Activated CD8-positive, alpha-beta memory T cell treated with anti-CD3 and anti-CD28 coated beads for 48 hours (primary cell): ENCODE measurements at regions not wholly inside any gene's neighbourhood (a gene's known extent, or its start where the extent isn't known, plus 50 kb on each side); places are given as distances from the start of the nearest gene placed in this dataset.
"Not testable (repeated sequence)": the region's sequence is repeated elsewhere in the genome, so short reads cannot be mapped to it uniquely, and the experiment has no call there.

ENCODE experiments used
- DNase-seq, 3 experiments: peaks; one replicate each; pipeline ENCODE4 v3.0.0-alpha.2; 2020; ENCODE audit warnings: low read depth in 2 of 3, low spot score in 2 of 3

- no peak for DNase-seq
Measured at GRCh38 chr14:47935332-47935731, 259.9 kb upstream of the MDGA2 start.

- DNase-seq, result no peak
Measured at GRCh38 chr14:47929334-47929733, 253.9 kb upstream of the MDGA2 start.

GRCh38 chr14:47921133-47921532 is 245.7 kb upstream of the MDGA2 start:
- DNase-seq, result no peak

- DNase-seq, result no peak
Measured at GRCh38 chr14:47919997-47920396, 244.6 kb upstream of the MDGA2 start.

- no peak for DNase-seq
Measured at GRCh38 chr14:47919334-47919846, 244.0 kb upstream of the MDGA2 start.

GRCh38 chr14:47917344-47917954 is 242.0 kb upstream of the MDGA2 start:
- DNase-seq, result no peak

GRCh38 chr14:47901141-47901540 is 225.7 kb upstream of the MDGA2 start:
- DNase-seq, result not testable (repeated sequence)

- DNase-seq, result no peak
Measured at GRCh38 chr14:47899685-47900084, 224.3 kb upstream of the MDGA2 start.

GRCh38 chr14:47874350-47874749 is 198.9 kb upstream of the MDGA2 start:
- no peak for DNase-seq

GRCh38 chr14:47872588-47872987 is 197.2 kb upstream of the MDGA2 start:
- no peak for DNase-seq

- DNase-seq, result no peak
Measured at GRCh38 chr14:47863441-47863840, 188.0 kb upstream of the MDGA2 start.

GRCh38 chr14:47857646-47858045 is 182.2 kb upstream of the MDGA2 start:
- DNase-seq, result no peak

- DNase-seq, result no peak
Measured at GRCh38 chr14:47852278-47852677, 176.9 kb upstream of the MDGA2 start.

GRCh38 chr14:47846008-47846407 is 170.6 kb upstream of the MDGA2 start:
- no peak for DNase-seq

GRCh38 chr14:47843236-47843635 is 167.8 kb upstream of the MDGA2 start:
- no peak for DNase-seq

- DNase-seq, result no peak
Measured at GRCh38 chr14:47833011-47833410, 157.6 kb upstream of the MDGA2 start.

- no peak for DNase-seq
Measured at GRCh38 chr14:47826809-47827208, 151.4 kb upstream of the MDGA2 start.

- DNase-seq, result no peak
Measured at GRCh38 chr14:47822326-47822725, 146.9 kb upstream of the MDGA2 start.

GRCh38 chr14:47821135-47821534 is 145.7 kb upstream of the MDGA2 start:
- no peak for DNase-seq

GRCh38 chr14:47790477-47790876 is 115.1 kb upstream of the MDGA2 start:
- no peak for DNase-seq

GRCh38 chr14:47785058-47785457 is 109.7 kb upstream of the MDGA2 start:
- no peak for DNase-seq

- DNase-seq, result no peak
Measured at GRCh38 chr14:47778631-47779030, 103.2 kb upstream of the MDGA2 start.

- DNase-seq, result no peak
Measured at GRCh38 chr14:47772652-47773051, 97.2 kb upstream of the MDGA2 start.
